Testis (tissue), 2 donors: ENCODE measurements at regions not wholly inside any gene's neighbourhood (a gene's known extent, or its start where the extent isn't known, plus 50 kb on each side); places are given as distances from the start of the nearest gene placed in this dataset.

Experiments used
- DNase-seq: peaks from one replicate; pipeline ENCODE4 v3.0.0-alpha.2; 2019
- H3K27ac ChIP-seq, 2 donors: fragments of 200-600 bp; sonication (generic); one replicate each; pipeline ENCODE4 v1.5.1; 2019
- H3K27me3 ChIP-seq: fragments of 200-600 bp; sonication (generic); one replicate; pipeline ENCODE4 v1.5.1; 2019
- H3K36me3 ChIP-seq: fragments of 200-600 bp; sonication (generic); one replicate; pipeline ENCODE4 v1.5.1; 2017; ENCODE audit warnings: low read depth; ENCODE audit errors: missing control alignments
- H3K4me1 ChIP-seq: fragments of 200-600 bp; sonication (generic); one replicate; pipeline ENCODE4 v1.5.1; 2019
- H3K4me3 ChIP-seq, 2 donors: fragments of 200-600 bp; sonication (generic); one replicate each; pipeline ENCODE4 v1.5.1; 2017 to 2019
- H3K9me3 ChIP-seq: fragments of 200-600 bp; sonication (generic); one replicate; pipeline ENCODE4 v1.5.1; 2017
- CTCF ChIP-seq, 3 experiments: fragments of 450-650 bp in 2 of 3; fragments of 200-600 bp in 1 of 3; sonication (generic) in 1 of 3; IDR thresholded peaks; one replicate each; pipeline ENCODE4 v1.5.1; 2016 to 2019; ENCODE audit warnings: antibody characterized with exemption in 3 of 3, mild to moderate bottlenecking in 2 of 3, moderate library complexity in 1 of 3
- POLR2A ChIP-seq: fragments of 450-650 bp; IDR thresholded peaks from one replicate; pipeline ENCODE4 v1.6.1; 2017; ENCODE audit warnings: antibody characterized with exemption, mild to moderate bottlenecking, moderate library complexity
- WGBS, 2 donors: methylation state at CpG; one replicate each; pipeline ENCODE4 v1.1.5; 2018; 5-methylcytosine and 5-hydroxymethylcytosine counted together
- intact Hi-C: fragments of 100-400 bp; cut with DNase I; formaldehyde crosslinking; loops from one replicate; pipeline ENCODE4 v1.15.1; 2023; ENCODE audit warnings: low total_unique reads

- H3K4me1 ChIP-seq = peaks cover 5% of the 10 kb centered on the region
- H3K27ac ChIP-seq = peak overlapping the region in 1 of 2 donors; percentile 6
- no peak for DNase-seq
- intact Hi-C loops = no loop called here
- H3K36me3 ChIP-seq = no peaks in the 10 kb centered on the region
- no peaks in the 10 kb centered on the region for H3K27me3 ChIP-seq
- 87 to 90% methylated on average over 6 of the region's 6 CpGs for WGBS, 2 donors
- no peak overlapping the region for H3K4me3 ChIP-seq
- no peak for TF ChIP-seq POLR2A
- TF ChIP-seq CTCF (IDR thresholded peaks at IDR 0.05) = peak in 1 of 3 experiments; percentile 10
- no peaks in the 10 kb centered on the region for H3K9me3 ChIP-seq
These were observed 234.1 kb upstream of the ATP10A start for GRCh38 chr15:26097216-26097615.

GRCh38 chr15:26096581-26096980 is 233.5 kb upstream of the ATP10A start:
- Histone ChIP-seq H3K36me3 (no peaks in the 10 kb centered on the region), H3K9me3 (no peaks in the 10 kb centered on the region), H3K27ac (no peak overlapping the region), H3K4me1 (peaks cover 5% of the 10 kb centered on the region), H3K4me3 (no peak overlapping the region), H3K27me3 (no peaks in the 10 kb centered on the region)
- intact Hi-C loops = no loop called here
- WGBS, 2 donors = 45 to 54% methylated on average over 3 of the region's 3 CpGs
- no peak for DNase-seq
- TF ChIP-seq POLR2A (no peak), CTCF (IDR thresholded peaks at IDR 0.05) (no peak)

- Histone ChIP-seq H3K36me3 (no peaks in the 10 kb centered on the region), H3K9me3 (no peaks in the 10 kb centered on the region), H3K27ac (no peak overlapping the region), H3K4me1 (peaks cover 5% of the 10 kb centered on the region), H3K4me3 (no peak overlapping the region), H3K27me3 (no peaks in the 10 kb centered on the region)
- no peak for TF ChIP-seq POLR2A
- TF ChIP-seq CTCF (IDR thresholded peaks at IDR 0.05) = no peak
- intact Hi-C loops = no loop called here
- no peak for DNase-seq
- 41 to 46% methylated on average over 24 of the region's 24 CpGs for WGBS, 2 donors
These were observed 232.7 kb upstream of the ATP10A start for GRCh38 chr15:26095710-26096330.

- WGBS, 2 donors = 57 to 68% methylated on average over 4 of the region's 4 CpGs
These were observed 228.1 kb upstream of the ATP10A start for GRCh38 chr15:26091184-26091583.

More at GRCh38 chr15:26091184-26091583, 228.1 kb upstream of the ATP10A start:
- Histone ChIP-seq H3K4me3 (no peak overlapping the region), H3K9me3 (no peaks in the 10 kb centered on the region), H3K27me3 (no peaks in the 10 kb centered on the region), H3K36me3 (no peaks in the 10 kb centered on the region), H3K27ac (no peak overlapping the region), H3K4me1 (no peaks in the 10 kb centered on the region)
- no peak for DNase-seq
- TF ChIP-seq CTCF (IDR thresholded peaks at IDR 0.05) (no peak), POLR2A (no peak)
- intact Hi-C loops = no loop called here
